ENCODE measurements at regions not wholly inside any gene's neighbourhood (a gene's known extent, or its start where the extent isn't known, plus 50 kb on each side); places are given as distances from the start of the nearest gene placed in this dataset.

DNA sequence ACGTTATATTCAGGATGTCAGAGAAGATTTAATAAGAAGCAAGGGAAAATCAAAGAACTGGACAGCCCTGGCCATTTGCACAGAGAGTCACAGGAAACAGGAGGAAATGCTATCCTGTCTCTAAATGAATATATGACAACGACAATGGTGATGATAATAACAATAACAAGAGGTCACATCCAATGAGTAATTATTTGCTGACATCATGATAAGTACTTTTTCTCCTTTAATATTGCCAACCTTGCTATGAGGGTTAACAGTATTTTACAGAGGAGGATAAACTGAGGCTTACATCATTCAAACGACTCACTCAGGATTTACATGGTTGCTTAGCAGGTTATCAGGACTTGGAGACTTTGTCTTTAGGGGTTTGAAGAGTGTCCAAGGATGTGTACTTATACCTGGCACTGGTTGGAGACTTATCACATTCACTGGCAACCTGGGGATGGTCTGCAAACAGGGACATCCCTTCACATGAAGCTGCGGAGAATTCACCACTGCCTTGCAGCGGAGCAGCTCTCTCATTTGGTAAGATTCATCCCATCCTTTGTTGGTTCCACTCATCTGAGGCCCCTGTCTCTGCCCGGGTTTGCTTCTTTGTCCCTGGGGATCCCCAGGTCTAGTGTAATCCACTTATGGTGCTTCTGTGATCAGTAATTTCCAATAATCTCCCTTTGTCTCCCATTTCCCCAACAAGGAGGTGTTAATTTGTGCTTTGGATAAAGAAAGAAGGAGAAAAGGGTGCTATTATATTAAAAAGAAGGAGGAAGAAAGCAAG lies 637.8 kb downstream of the BCL11B start:
- no peak for DNase-seq (ENCODE audit: low read depth)
- TF ChIP-seq CTCF (conservative IDR thresholded peaks at IDR 0.05; ENCODE audit: low read depth, low read length), result no peak
- no peak overlapping the region for H3K4me3 ChIP-seq (ENCODE audit: low read length)

DNA sequence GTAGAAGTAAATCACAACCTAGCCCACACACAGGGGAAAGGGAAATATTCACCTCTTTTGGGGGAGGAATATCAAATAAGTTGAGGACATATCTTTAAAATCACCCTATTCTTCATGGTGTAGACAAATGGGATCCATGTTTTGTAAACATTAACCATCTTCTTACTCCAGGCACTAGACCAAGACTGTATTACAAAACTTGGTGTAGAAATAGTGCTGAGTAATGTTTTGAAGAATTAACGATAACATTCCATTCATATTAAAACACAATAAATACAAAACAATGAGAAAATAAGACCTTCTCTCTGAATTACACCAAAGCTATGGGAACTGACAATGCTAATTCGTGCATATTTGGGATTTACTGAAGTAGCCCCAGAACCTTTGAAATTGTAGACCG lies 633.6 kb downstream of the BCL11B start:
- no peak overlapping the region for H3K4me3 ChIP-seq (ENCODE audit: low read length)
- TF ChIP-seq CTCF (conservative IDR thresholded peaks at IDR 0.05; ENCODE audit: low read depth, low read length), result no peak
- no peak for DNase-seq (ENCODE audit: low read depth)

GRCh38 chr14:98647754-98648153 lies 624.2 kb downstream of the BCL11B start:
- DNase-seq (ENCODE audit: low read depth), result no peak
- no peak for TF ChIP-seq CTCF (conservative IDR thresholded peaks at IDR 0.05; ENCODE audit: low read depth, low read length)
- H3K4me3 ChIP-seq (ENCODE audit: low read length), result no peak overlapping the region

GRCh38 chr14:98651037-98651436 lies 621.0 kb downstream of the BCL11B start:
- no peak for DNase-seq (ENCODE audit: low read depth)
- no peak overlapping the region for H3K4me3 ChIP-seq (ENCODE audit: low read length)
- TF ChIP-seq CTCF (conservative IDR thresholded peaks at IDR 0.05; ENCODE audit: low read depth, low read length), result no peak

- no peak for TF ChIP-seq CTCF (conservative IDR thresholded peaks at IDR 0.05; ENCODE audit: low read depth, low read length)
- H3K4me3 ChIP-seq (ENCODE audit: low read length), result no peak overlapping the region
- no peak for DNase-seq (ENCODE audit: low read depth)
Observed at GRCh38 chr14:98665007-98665406, 607.0 kb downstream of the BCL11B start.

- no peak for TF ChIP-seq CTCF (conservative IDR thresholded peaks at IDR 0.05; ENCODE audit: low read depth, low read length)
- H3K4me3 ChIP-seq (ENCODE audit: low read length), result no peak overlapping the region
- DNase-seq (ENCODE audit: low read depth), result no peak
Observed at GRCh38 chr14:98666545-98666944, 605.5 kb downstream of the BCL11B start.

- no peak for DNase-seq (ENCODE audit: low read depth)
- TF ChIP-seq CTCF (conservative IDR thresholded peaks at IDR 0.05; ENCODE audit: low read depth, low read length), result no peak
- no peak overlapping the region for H3K4me3 ChIP-seq (ENCODE audit: low read length)
Observed at GRCh38 chr14:98682033-98682432, 590.0 kb downstream of the BCL11B start.

Measured in retinal pigment epithelial cell (primary cell).